ENCODE measurements at regions not wholly inside any gene's neighbourhood (a gene's known extent, or its start where the extent isn't known, plus 50 kb on each side); places are given as distances from the start of the nearest gene placed in this dataset.

- TF ChIP-seq CTCF (IDR thresholded peaks at IDR 0.05) (no peak), EP300 (IDR thresholded peaks at IDR 0.05) (no peak)
Measured at GRCh38 chr12:88893801-88894200, 313.5 kb upstream of the KITLG start.

Measured in gastroesophageal sphincter (tissue), 3 donors.